ENCODE measurements at regions not wholly inside any gene's neighbourhood (a gene's known extent, or its start where the extent isn't known, plus 50 kb on each side); places are given as distances from the start of the nearest gene placed in this dataset.
"Not testable (repeated sequence)": the region's sequence is repeated elsewhere in the genome, so short reads cannot be mapped to it uniquely, and the experiment has no call there.

DNA sequence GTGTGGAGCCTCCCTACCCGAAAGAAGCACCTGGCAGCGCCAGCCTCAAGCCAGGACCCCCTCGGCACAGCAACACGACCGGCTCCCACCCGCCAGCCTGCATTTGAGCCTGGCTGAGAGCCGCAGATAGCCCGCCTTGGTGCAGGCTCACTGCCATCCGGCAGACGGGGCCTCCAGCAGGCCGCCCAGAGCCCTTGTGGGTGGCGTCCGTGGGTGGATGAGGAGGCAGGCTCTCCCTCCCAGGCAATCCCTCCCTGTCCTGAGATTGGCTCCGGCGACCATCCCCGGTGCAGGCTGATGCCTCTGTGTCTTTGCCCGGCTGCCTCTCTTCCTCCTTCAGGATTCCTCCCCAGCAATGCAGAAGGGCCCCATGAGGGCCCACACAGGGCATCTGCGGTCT, 1527.9 kb downstream of the BRD1 start:
- no peak for TF ChIP-seq CTCF (IDR thresholded peaks at IDR 0.05; ENCODE audit: poor library complexity, severe bottlenecking)
- DNase-seq (ENCODE audit: low spot score) (peak; percentile 43), ATAC-seq (ENCODE audit: low read depth) (no peak)
- H3K27me3 ChIP-seq (ENCODE audit: insufficient read depth, poor library complexity, severe bottlenecking): no peaks in the 10 kb centered on the region
- H3K4me1 ChIP-seq (ENCODE audit: insufficient read depth, poor library complexity, severe bottlenecking): no peaks in the 10 kb centered on the region
- no peak overlapping the region for H3K4me3 ChIP-seq (ENCODE audit: severe bottlenecking)
- no peaks in the 10 kb centered on the region for H3K36me3 ChIP-seq (ENCODE audit: low read depth)
- no peaks in the 10 kb centered on the region for H3K9me3 ChIP-seq (ENCODE audit: severe bottlenecking)
- H3K27ac ChIP-seq (ENCODE audit: poor library complexity, severe bottlenecking): no peak overlapping the region

DNA sequence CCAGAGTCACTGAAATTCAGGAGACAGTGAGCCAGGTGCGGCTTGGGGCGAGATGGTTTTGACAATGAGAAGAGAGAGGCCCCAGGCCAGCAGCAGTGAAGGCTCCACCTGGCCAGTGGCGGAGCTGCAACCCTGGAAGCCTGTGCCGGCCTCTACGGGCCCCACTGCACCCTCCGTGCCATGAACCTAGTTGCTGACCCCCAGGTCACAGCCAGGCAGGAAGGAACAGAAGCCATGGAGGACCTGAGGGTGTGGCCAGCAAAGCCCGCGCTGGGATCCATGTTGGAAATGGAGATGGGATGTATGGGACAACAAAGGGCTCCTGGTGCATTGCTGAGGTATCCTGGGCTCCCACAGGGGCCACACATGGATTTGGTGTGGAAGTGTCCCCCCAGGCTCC, 1528.5 kb downstream of the BRD1 start:
- Histone ChIP-seq H3K27ac (ENCODE audit: poor library complexity, severe bottlenecking) (no peak overlapping the region), H3K9me3 (ENCODE audit: severe bottlenecking) (no peaks in the 10 kb centered on the region), H3K27me3 (ENCODE audit: insufficient read depth, poor library complexity, severe bottlenecking) (no peaks in the 10 kb centered on the region), H3K4me3 (ENCODE audit: severe bottlenecking) (no peak overlapping the region), H3K4me1 (ENCODE audit: insufficient read depth, poor library complexity, severe bottlenecking) (no peaks in the 10 kb centered on the region), H3K36me3 (ENCODE audit: low read depth) (no peaks in the 10 kb centered on the region)
- no peak for TF ChIP-seq CTCF (IDR thresholded peaks at IDR 0.05; ENCODE audit: poor library complexity, severe bottlenecking)
- no peak for DNase-seq (ENCODE audit: low spot score)
- no peak for ATAC-seq (ENCODE audit: low read depth)

GRCh38 chr22:48297296-48297695, 1530.4 kb downstream of the BRD1 start:
- H3K4me1 ChIP-seq (ENCODE audit: insufficient read depth, poor library complexity, severe bottlenecking): no peaks in the 10 kb centered on the region
- H3K9me3 ChIP-seq (ENCODE audit: severe bottlenecking): no peaks in the 10 kb centered on the region
- H3K27me3 ChIP-seq (ENCODE audit: insufficient read depth, poor library complexity, severe bottlenecking): no peaks in the 10 kb centered on the region
- H3K27ac ChIP-seq (ENCODE audit: poor library complexity, severe bottlenecking): no peak overlapping the region
- H3K4me3 ChIP-seq (ENCODE audit: severe bottlenecking): no peak overlapping the region
- ATAC-seq (ENCODE audit: low read depth) (no peak), DNase-seq (ENCODE audit: low spot score) (no peak)
- H3K36me3 ChIP-seq (ENCODE audit: low read depth): no peaks in the 10 kb centered on the region
- TF ChIP-seq CTCF (IDR thresholded peaks at IDR 0.05; ENCODE audit: poor library complexity, severe bottlenecking): no peak

GRCh38 chr22:48289954-48290353, 1527.5 kb downstream of the TBC1D22A start:
- H3K4me3 ChIP-seq (ENCODE audit: severe bottlenecking); H3K27me3 ChIP-seq (ENCODE audit: insufficient read depth, poor library complexity, severe bottlenecking); H3K36me3 ChIP-seq (ENCODE audit: low read depth); DNase-seq (ENCODE audit: low spot score); H3K4me1 ChIP-seq (ENCODE audit: insufficient read depth, poor library complexity, severe bottlenecking); H3K27ac ChIP-seq (ENCODE audit: poor library complexity, severe bottlenecking); ATAC-seq (ENCODE audit: low read depth); H3K9me3 ChIP-seq (ENCODE audit: severe bottlenecking): not testable (repeated sequence)

GRCh38 chr22:48288376-48288940, 1526.0 kb downstream of the TBC1D22A start:
- no peak for TF ChIP-seq CTCF (IDR thresholded peaks at IDR 0.05; ENCODE audit: poor library complexity, severe bottlenecking)
- DNase-seq (ENCODE audit: low spot score) (no peak), ATAC-seq (ENCODE audit: low read depth) (no peak)
- Histone ChIP-seq H3K27ac (ENCODE audit: poor library complexity, severe bottlenecking) (no peak overlapping the region), H3K4me3 (ENCODE audit: severe bottlenecking) (no peak overlapping the region), H3K9me3 (ENCODE audit: severe bottlenecking) (no peaks in the 10 kb centered on the region), H3K27me3 (ENCODE audit: insufficient read depth, poor library complexity, severe bottlenecking) (peaks cover 5% of the 10 kb centered on the region), H3K4me1 (ENCODE audit: insufficient read depth, poor library complexity, severe bottlenecking) (no peaks in the 10 kb centered on the region), H3K36me3 (ENCODE audit: low read depth) (no peaks in the 10 kb centered on the region)
